ENCODE measurements at regions not wholly inside any gene's neighbourhood (a gene's known extent, or its start where the extent isn't known, plus 50 kb on each side); places are given as distances from the start of the nearest gene placed in this dataset.

DNA sequence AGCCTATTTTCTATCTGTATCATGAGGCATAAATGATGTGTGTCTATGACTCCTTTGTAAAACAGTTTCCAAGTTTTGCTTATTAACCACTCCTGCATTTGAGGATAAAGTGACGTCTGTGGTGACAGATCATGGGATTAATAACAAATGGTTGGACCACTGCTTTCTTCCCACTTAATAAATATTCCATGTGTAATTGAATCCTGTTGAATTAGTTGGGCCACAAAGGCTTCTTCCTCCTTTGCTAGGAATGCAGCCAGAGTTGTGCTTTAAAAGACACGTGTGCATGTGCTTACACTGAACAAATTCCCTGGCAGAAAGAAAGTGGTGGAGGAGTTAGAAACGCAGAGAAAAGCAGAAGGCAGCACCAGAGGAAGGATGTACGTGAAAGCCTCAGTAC, 150.2 kb downstream of the ACTBL2 start:
- no peak for DNase-seq

DNA sequence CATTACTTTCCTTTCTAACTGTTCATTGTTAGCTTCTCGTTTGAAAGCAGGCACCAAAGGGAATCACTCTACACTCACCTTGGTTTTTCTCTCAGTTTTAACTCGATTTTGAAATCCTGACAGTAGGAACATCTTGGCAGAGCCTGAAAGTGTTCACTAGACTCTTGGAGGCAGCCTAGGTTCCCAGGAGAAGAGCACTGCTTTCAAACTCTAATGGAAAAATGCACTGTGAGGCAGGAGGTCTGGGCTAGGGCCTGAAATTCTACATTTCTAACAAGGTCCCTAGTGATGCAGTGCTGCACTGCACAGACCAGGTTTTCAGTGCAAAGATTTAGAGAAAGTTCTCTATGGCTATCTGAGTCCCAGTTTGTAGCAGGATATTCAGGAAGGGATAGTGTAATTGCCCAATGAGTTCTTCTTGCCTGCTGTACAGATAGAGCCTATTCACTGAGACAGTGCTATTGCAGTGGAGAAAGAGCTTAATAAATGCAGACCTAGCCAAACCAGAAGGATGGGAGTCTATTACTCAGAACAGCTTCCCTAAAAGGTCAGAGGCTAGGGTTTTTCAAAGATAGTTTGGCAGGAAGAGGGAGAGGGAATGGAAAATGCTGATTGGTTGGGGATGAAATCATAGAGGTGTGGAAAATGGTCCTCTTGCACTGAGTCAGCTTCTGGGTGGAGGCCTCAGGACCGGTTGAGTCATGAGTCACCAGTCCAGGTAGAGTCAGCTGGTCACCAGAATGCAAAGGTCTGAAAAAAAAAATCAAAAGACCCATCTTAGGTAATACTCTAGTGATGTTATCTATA, 153.9 kb downstream of the GPBP1 start:
- peak; percentile 6 for DNase-seq

DNA sequence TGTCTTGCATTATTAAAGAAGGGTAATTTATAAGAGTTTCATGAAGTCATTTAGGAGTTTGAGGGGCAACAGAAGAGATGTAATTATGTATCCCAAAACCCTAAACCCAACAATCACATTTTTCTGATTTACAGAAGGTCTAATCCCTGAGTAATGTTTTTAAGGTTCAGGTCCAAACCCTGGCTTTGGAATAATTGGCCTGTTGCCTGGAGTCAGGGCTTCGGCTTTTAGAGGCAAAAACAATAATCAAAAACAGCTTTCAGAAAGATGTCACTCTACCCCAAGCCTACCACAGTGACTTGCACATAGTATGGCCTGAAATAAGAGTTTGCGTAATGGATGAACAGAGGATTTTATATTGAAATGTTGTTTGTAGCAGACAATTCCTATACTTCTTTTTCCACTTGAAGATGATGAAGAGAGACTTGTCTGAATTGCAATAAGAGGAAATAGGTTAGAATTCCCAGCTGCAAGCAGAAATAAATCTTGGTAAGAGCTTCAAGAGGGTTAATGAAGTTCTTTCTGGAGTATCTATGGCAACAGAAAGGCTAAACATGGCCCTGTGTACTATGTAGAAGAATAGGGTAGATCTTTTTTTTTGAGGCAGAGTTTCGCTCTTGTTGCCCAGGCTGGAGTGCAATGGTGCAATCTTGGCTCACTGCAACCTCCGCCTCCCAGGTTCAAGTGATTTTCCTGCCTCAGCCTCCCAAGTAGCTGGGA, 152.0 kb downstream of the GPBP1 start:
- no peak for DNase-seq

DNA sequence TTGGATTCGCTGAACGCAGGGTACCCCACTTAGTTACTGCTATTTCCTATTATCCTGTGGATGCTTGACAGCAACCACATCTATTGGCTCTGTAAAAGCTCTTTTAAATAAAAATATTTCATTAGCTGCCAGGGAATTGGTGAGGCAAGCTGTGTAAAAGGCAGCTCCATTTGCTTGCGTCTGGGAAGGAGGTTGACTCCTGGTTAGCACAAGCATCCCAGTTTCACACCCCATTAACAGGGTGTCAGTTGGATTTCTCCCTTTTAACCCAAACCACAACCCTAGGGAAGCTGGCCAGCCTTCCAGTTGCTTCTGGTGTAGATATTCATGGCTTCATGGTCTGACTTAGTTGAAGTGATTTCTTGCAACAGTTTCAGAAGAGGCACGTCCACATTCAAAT, 151.0 kb downstream of the GPBP1 start:
- no peak for DNase-seq

DNA sequence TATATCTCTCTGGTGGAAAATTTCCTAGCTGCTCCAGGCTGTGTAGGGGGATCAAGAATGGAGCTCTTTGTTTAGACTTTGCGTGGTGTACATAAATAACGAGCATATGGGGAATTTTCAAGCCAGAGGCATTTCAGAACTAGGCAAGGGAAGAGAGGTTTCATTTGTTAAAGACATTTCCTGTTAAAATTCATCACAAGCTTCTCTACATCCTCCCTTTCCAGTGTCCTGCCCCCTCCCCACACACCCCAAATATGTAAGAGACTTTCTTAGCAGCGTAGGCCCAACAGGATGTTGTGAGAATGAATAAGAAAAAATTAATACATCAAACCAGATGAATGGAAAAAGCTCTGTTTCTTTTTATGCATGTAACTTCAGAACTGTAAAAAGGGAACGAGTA, 150.3 kb downstream of the GPBP1 start:
- DNase-seq: no peak

DNA sequence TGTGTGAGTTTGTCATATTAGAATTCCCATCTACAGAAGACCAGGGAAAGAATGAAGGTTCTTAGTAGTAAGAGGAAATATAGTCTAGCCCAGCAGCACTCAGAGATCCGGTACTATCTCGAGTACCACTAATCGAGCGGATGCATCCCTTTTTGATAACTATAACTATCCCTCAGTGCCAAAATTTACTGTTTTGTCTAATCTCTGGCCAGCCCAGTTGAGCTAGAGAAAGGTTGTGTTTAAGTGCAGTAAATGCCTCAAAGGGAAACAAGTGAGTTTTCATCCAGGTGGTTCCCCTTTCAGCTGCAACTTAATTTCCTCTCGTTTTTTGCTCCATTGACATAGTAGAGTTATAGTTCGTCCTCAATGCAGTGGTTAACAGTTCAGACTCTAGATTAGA, 146.7 kb downstream of the GPBP1 start:
- DNase-seq: no peak

DNA sequence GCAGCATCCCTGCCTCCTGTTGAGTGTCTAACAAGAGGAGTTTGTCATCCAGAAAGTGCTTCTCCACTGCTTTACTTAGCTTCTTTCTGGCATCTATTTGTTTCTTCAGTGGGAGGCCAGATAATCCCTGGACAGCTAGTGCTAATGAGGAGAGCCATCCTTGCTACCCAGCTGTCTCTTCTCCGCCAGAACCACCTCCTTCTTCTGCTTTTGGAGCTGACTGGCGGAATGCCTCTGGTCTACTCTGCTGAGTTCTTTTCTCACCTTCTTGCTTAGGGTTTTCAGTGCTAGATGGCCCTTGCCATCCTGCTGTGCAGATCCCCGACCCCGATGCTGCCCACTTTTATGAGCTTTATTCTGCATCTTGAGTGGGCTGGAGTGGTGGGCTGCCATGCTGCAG, 145.8 kb downstream of the GPBP1 start:
- DNase-seq: no peak

DNA sequence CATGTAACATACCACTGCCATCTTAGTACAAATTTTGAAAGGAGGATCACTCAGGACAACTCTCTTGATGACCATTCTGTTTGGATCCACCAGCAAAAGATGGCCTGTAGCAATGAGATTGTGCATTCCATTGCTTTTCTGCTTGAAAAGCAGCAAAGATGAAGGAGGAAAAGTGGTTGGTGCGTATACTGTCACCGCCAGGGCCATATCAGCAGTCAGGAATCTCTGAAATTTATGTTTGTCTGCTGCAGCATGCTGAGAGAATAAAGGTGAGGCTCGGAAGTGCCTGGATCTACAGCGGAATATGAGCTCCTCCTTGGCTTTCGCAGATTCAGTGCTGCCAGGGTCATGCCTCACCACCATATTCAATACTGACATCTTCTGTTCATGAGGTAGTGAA, 144.4 kb downstream of the GPBP1 start:
- DNase-seq: no peak

DNA sequence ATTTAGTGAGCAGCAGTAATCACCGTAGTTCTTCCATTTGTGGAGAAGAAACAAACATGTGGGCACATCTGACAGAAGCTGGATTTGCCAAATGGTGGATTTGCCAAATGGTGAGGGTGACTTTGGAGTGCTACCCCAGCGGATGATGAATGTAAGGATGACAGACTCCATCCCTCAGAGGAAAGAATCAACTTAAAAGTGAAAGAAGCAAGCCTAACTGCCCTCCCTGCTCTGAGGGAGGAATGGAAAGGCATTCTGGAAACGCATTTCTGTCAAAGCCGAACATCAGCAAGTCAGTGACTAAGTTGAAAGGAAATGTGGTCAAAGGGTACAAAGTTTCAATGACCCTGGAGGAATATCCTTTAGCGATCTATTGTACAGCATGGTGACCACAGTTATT, 143.5 kb downstream of the GPBP1 start:
- DNase-seq: no peak

DNA sequence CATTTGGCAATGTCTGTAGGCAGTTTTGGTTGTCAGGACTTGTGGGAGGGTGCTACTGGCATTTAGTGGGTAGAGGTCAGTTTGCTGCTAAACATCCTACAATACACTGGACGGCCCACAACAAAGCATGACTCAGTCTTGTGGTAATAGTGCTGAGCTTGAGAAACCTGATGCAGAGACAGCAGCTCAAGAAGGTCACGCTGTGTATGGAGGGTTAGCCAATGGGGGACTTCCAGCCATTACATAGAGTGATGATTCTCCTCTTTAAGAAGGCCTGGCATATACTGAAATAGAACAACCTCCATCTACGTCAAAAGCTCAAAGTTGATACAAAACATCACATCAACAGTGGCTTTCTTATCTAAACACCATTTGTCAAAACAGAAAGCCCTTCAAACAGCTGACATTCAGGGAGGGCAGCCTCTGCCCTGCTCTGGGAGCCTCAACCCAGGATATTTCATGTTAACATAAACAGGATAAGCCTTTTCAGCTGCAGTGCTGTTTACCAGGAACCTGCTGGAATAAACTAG, 143.0 kb downstream of the GPBP1 start:
- no peak for DNase-seq

DNA sequence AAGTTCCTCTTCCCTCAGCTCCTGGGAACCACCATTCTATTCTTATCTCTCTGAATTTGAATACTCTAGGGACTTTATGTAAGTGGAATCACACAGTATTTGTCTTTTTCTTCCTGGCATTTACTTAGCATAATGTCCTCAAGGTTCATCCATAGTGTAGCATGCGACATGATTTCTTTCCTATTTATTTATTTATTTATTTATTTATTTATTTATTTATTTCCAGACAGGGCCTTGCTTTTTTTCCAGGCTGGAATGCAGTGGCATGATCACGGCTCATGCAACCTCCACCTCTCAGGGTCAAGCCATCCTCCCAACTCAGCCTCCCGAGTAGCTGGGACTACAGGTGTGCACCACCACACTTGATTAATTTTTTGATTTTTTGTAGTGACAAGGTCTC, 142.1 kb downstream of the GPBP1 start:
- DNase-seq: no peak
